Naive thymus-derived CD4-positive, alpha-beta T cell (primary cell): ENCODE measurements at regions not wholly inside any gene's neighbourhood (a gene's known extent, or its start where the extent isn't known, plus 50 kb on each side); places are given as distances from the start of the nearest gene placed in this dataset.
"Not testable (repeated sequence)": the region's sequence is repeated elsewhere in the genome, so short reads cannot be mapped to it uniquely, and the experiment has no call there.

Experiments used
- ATAC-seq: fragments of 150-1000 bp; cut with Tn5 transposase; 2 replicates; pipeline ENCODE4 v1.10.0; 2021; ENCODE audit warnings: mild to moderate bottlenecking, moderate library complexity
- CTCF ChIA-PET: fragments of 350-600 bp; sonication (Branson Sonifier 250); formaldehyde crosslinking; loops from one replicate; lab custom pipeline; 2021; ENCODE audit warnings: antibody characterized with exemption; lab: Charles Lee
- POLR2A ChIA-PET: fragments of 350-600 bp; sonication (Branson Sonifier 250); formaldehyde crosslinking; loops from one replicate; lab custom pipeline; 2021; ENCODE audit warnings: antibody characterized with exemption, inconsistent platforms; lab: Charles Lee
- DNase-seq, 9 donors: peaks; one replicate each; pipeline versions ENCODE4 v3.0.0 to v3.0.0-alpha.2; 2020 to 2022; ENCODE audit warnings: mixed read lengths in 1 of 9
- H3K27ac ChIP-seq: one replicate; pipeline ENCODE4 v1.7.0; 2013; ENCODE audit warnings: mild to moderate bottlenecking, low read depth, low read length, moderate library complexity
- H3K27me3 ChIP-seq, 2 donors: one replicate each; pipeline ENCODE4 v1.7.0; 2013; ENCODE audit warnings: low read length in 2 of 2, mild to moderate bottlenecking in 2 of 2, moderate library complexity in 2 of 2; ENCODE audit not compliant: control insufficient read depth in 2 of 2, insufficient read depth in 2 of 2
- H3K36me3 ChIP-seq, 3 experiments: 1 replicate in 2 of 3; 2 replicates in 1 of 3; pipeline ENCODE4 v1.7.0; 2013; ENCODE audit warnings: low read length in 3 of 3, mild to moderate bottlenecking in 3 of 3, moderate library complexity in 1 of 3; ENCODE audit not compliant: insufficient read depth in 3 of 3, control insufficient read depth in 2 of 3
- H3K4me1 ChIP-seq, 2 donors: one replicate each; pipeline ENCODE4 v1.7.0; 2013; ENCODE audit warnings: low read length in 2 of 2, mild to moderate bottlenecking in 2 of 2, moderate library complexity in 1 of 2; ENCODE audit not compliant: control insufficient read depth in 2 of 2, insufficient read depth in 2 of 2
- H3K4me3 ChIP-seq: 2 replicates; pipeline ENCODE4 v1.7.0; 2013; ENCODE audit warnings: mild to moderate bottlenecking, low read length
- H3K9me3 ChIP-seq, 3 experiments: 1 replicate in 2 of 3; 2 replicates in 1 of 3; pipeline ENCODE4 v1.7.0; 2013; ENCODE audit warnings: low read length in 3 of 3; ENCODE audit not compliant: control insufficient read depth in 2 of 3
- H3K27ac Mint-ChIP-seq, 9 donors: one replicate each; pipeline ENCODE4 v1.8.0; 2020 to 2022; ENCODE audit warnings: mixed read lengths in 9 of 9, mild to moderate bottlenecking in 8 of 9, moderate library complexity in 5 of 9, inconsistent platforms in 2 of 9
- H3K27me3 Mint-ChIP-seq, 5 donors: one replicate each; pipeline ENCODE4 v1.8.0; 2021 to 2022; ENCODE audit warnings: mixed read lengths in 5 of 5, mild to moderate bottlenecking in 1 of 5
- H3K36me3 Mint-ChIP-seq, 5 donors: one replicate each; pipeline ENCODE4 v1.8.0; 2020 to 2022; ENCODE audit warnings: mixed read lengths in 5 of 5, mild to moderate bottlenecking in 3 of 5, inconsistent platforms in 1 of 5
- H3K4me1 Mint-ChIP-seq, 7 donors: one replicate each; pipeline ENCODE4 v1.8.0; 2020 to 2022; ENCODE audit warnings: mixed read lengths in 7 of 7, mild to moderate bottlenecking in 3 of 7, inconsistent platforms in 1 of 7
- H3K4me3 Mint-ChIP-seq, 10 donors: one replicate each; pipeline ENCODE4 v1.8.0; 2020 to 2022; ENCODE audit warnings: mild to moderate bottlenecking in 10 of 10, mixed read lengths in 10 of 10, moderate library complexity in 6 of 10, inconsistent platforms in 2 of 10
- H3K9me3 Mint-ChIP-seq, 11 donors: one replicate each; pipeline ENCODE4 v1.8.0; 2020 to 2022; ENCODE audit warnings: mixed read lengths in 11 of 11, mild to moderate bottlenecking in 4 of 11, inconsistent platforms in 1 of 11, moderate library complexity in 1 of 11
- intact Hi-C, 2 donors: fragments of 100-400 bp; cut with micrococcal nuclease; formaldehyde crosslinking; loops; one replicate each; pipeline ENCODE4 v1.15.1; 2023

- H3K4me1 ChIP-seq, result no peaks in the 10 kb centered on the region
- intact Hi-C loops, result no loop called here
- Mint-ChIP-seq H3K9me3 (no peaks in the 10 kb centered on the region), H3K4me1 (no peaks in the 10 kb centered on the region), H3K4me3 (no peak overlapping the region), H3K27ac (no peak overlapping the region), H3K27me3 (no peaks in the 10 kb centered on the region), H3K36me3 (no peaks in the 10 kb centered on the region)
- no peaks in the 10 kb centered on the region for H3K27me3 ChIP-seq
- H3K4me3 ChIP-seq, result no peak overlapping the region
- no peak overlapping the region for H3K27ac ChIP-seq
- DNase-seq, result no peak
- no peak for ATAC-seq
- ChIA-PET CTCF (no interaction called here), POLR2A (interaction anchor here (0.6 kb wide), 1 partner anchor 776 kb away, joined by 3 read pairs; no protein-coding TSS in a partner anchor)
- H3K9me3 ChIP-seq, result no peaks in the 10 kb centered on the region
- no peaks in the 10 kb centered on the region for H3K36me3 ChIP-seq
Measured at GRCh38 chr7:152544481-152544927, 108.7 kb upstream of the KMT2C start.

- Histone ChIP-seq H3K4me1 (no peaks in the 10 kb centered on the region), H3K27me3 (no peaks in the 10 kb centered on the region), H3K27ac (no peak overlapping the region), H3K36me3 (no peaks in the 10 kb centered on the region), H3K4me3 (no peak overlapping the region), H3K9me3 (no peaks in the 10 kb centered on the region)
- Mint-ChIP-seq H3K27me3 (no peaks in the 10 kb centered on the region), H3K36me3 (no peaks in the 10 kb centered on the region), H3K4me1 (no peaks in the 10 kb centered on the region), H3K27ac (no peak overlapping the region), H3K4me3 (no peak overlapping the region), H3K9me3 (no peaks in the 10 kb centered on the region)
- DNase-seq, result no peak
- ATAC-seq, result no peak
- POLR2A ChIA-PET, result no interaction called here
- CTCF ChIA-PET, result no interaction called here
- intact Hi-C loops, result no loop called here
Measured at GRCh38 chr7:152543799-152544198, 108.0 kb upstream of the KMT2C start.

- Histone ChIP-seq H3K4me1 (no peaks in the 10 kb centered on the region), H3K9me3 (no peaks in the 10 kb centered on the region), H3K27ac (no peak overlapping the region), H3K27me3 (no peaks in the 10 kb centered on the region), H3K4me3 (no peak overlapping the region), H3K36me3 (no peaks in the 10 kb centered on the region)
- ChIA-PET CTCF (no interaction called here), POLR2A (no interaction called here)
- no peaks in the 10 kb centered on the region for H3K9me3 Mint-ChIP-seq
- H3K4me1 Mint-ChIP-seq, result no peaks in the 10 kb centered on the region
- DNase-seq (no peak), ATAC-seq (no peak)
- peaks cover 0 to 3% (median 0%) of the 10 kb centered on the region in 5 donors for H3K27me3 Mint-ChIP-seq
- intact Hi-C loops, result no loop called here
- H3K27ac Mint-ChIP-seq, result no peak overlapping the region
- H3K4me3 Mint-ChIP-seq, result no peak overlapping the region
- no peaks in the 10 kb centered on the region for H3K36me3 Mint-ChIP-seq
Measured at GRCh38 chr7:152541892-152542291, 106.1 kb upstream of the KMT2C start.

- H3K27ac Mint-ChIP-seq, H3K36me3 ChIP-seq, H3K27me3 Mint-ChIP-seq, H3K9me3 ChIP-seq, H3K9me3 Mint-ChIP-seq, H3K4me3 ChIP-seq, H3K27ac ChIP-seq, intact Hi-C loops, H3K4me3 Mint-ChIP-seq, POLR2A ChIA-PET, H3K27me3 ChIP-seq, H3K36me3 Mint-ChIP-seq, H3K4me1 Mint-ChIP-seq, H3K4me1 ChIP-seq, CTCF ChIA-PET, DNase-seq, ATAC-seq: not testable (repeated sequence)
Measured at GRCh38 chr7:152539190-152539495, 103.3 kb upstream of the KMT2C start.

GRCh38 chr7:152538346-152539189, 102.8 kb upstream of the KMT2C start:
- H3K27ac ChIP-seq, H3K27me3 ChIP-seq, H3K27ac Mint-ChIP-seq, H3K4me1 Mint-ChIP-seq, POLR2A ChIA-PET, ATAC-seq, H3K27me3 Mint-ChIP-seq, intact Hi-C loops, H3K4me3 ChIP-seq, DNase-seq, H3K36me3 ChIP-seq, H3K9me3 ChIP-seq, H3K4me3 Mint-ChIP-seq, CTCF ChIA-PET, H3K4me1 ChIP-seq, H3K9me3 Mint-ChIP-seq, H3K36me3 Mint-ChIP-seq: not testable (repeated sequence)

GRCh38 chr7:152537639-152538038, 101.8 kb upstream of the KMT2C start:
- Histone ChIP-seq H3K9me3 (no peaks in the 10 kb centered on the region), H3K36me3 (no peaks in the 10 kb centered on the region), H3K27ac (no peak overlapping the region), H3K27me3 (no peaks in the 10 kb centered on the region), H3K4me1 (no peaks in the 10 kb centered on the region), H3K4me3 (no peak overlapping the region)
- Mint-ChIP-seq H3K27ac (no peak overlapping the region), H3K36me3 (no peaks in the 10 kb centered on the region), H3K27me3 (peaks cover 0 to 3% (median 0%) of the 10 kb centered on the region in 5 donors), H3K4me1 (peaks cover 0 to 1% (median 0%) of the 10 kb centered on the region in 7 donors), H3K4me3 (no peak overlapping the region), H3K9me3 (peaks cover 0 to 6% (median 0%) of the 10 kb centered on the region in 11 donors)
- DNase-seq, result no peak
- ATAC-seq, result no peak
- CTCF ChIA-PET, result no interaction called here
- POLR2A ChIA-PET, result no interaction called here
- intact Hi-C loops, result no loop called here

GRCh38 chr7:152528612-152529011, 92.8 kb upstream of the KMT2C start:
- CTCF ChIA-PET, result no interaction called here
- intact Hi-C loops, result no loop called here
- no peaks in the 10 kb centered on the region for H3K27me3 Mint-ChIP-seq
- no peak overlapping the region for H3K4me3 Mint-ChIP-seq
- ATAC-seq (no peak), DNase-seq (no peak)
- no peaks in the 10 kb centered on the region for H3K36me3 ChIP-seq
- no peak overlapping the region for H3K27ac Mint-ChIP-seq
- peaks cover 0 to 1% (median 0%) of the 10 kb centered on the region in 7 donors for H3K4me1 Mint-ChIP-seq
- H3K9me3 ChIP-seq, result no peaks in the 10 kb centered on the region
- H3K4me1 ChIP-seq, result no peaks in the 10 kb centered on the region
- H3K9me3 Mint-ChIP-seq, result peaks cover 0 to 5% (median 0%) of the 10 kb centered on the region in 11 donors
- no peaks in the 10 kb centered on the region for H3K36me3 Mint-ChIP-seq
- H3K27ac ChIP-seq, result no peak overlapping the region
- POLR2A ChIA-PET, result no interaction called here
- H3K4me3 ChIP-seq, result no peak overlapping the region
- H3K27me3 ChIP-seq, result no peaks in the 10 kb centered on the region
